ENCODE measurements at regions not wholly inside any gene's neighbourhood (a gene's known extent, or its start where the extent isn't known, plus 50 kb on each side); places are given as distances from the start of the nearest gene placed in this dataset.

DNA sequence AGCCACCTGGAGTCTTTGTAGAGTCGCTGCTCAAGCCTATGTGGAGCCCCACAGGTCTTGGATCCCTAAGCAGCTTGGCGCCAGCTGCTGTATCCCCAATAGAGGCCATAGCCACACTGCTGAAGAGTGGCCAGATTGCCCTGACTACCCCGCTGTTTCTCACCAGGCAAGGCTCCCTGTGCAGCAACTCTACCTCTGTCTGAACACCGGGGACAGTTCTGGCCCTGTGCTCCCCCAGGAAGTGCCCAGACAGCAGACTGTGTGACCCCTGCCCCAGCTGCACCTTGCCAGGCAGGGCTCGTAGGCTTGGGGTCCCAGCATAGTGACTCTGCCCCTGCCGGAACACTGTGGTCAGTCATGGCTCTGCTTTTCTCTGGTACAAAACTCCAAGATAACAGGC, 53.5 kb upstream of the GALNT13 start:
- TF ChIP-seq RARB (CRISPR knock-in tag; IDR thresholded peaks at IDR 0.05): no peak
- TF ChIP-seq PPARA (CRISPR knock-in tag; IDR thresholded peaks at IDR 0.05; ENCODE audit: borderline replicate concordance): no peak
- no peak for TF ChIP-seq GLIS3 (CRISPR knock-in tag; IDR thresholded peaks at IDR 0.05)
- TF ChIP-seq OSR1 (CRISPR knock-in tag; IDR thresholded peaks at IDR 0.05): no peak
- TF ChIP-seq ZNF565 (CRISPR knock-in tag; conservative IDR thresholded peaks at IDR 0.05; ENCODE audit: low read depth): no peak
- TF ChIP-seq TCF4 (CRISPR knock-in tag; IDR thresholded peaks at IDR 0.05; ENCODE audit: borderline replicate concordance): no peak
- no peak for TF ChIP-seq BACH2 (CRISPR knock-in tag; IDR thresholded peaks at IDR 0.05; ENCODE audit: borderline replicate concordance)
- no peak for TF ChIP-seq ESRRG (CRISPR knock-in tag; IDR thresholded peaks at IDR 0.05)
- no peak for TF ChIP-seq CSRNP3 (CRISPR knock-in tag; IDR thresholded peaks at IDR 0.05)
- no peak for TF ChIP-seq ARNTL (CRISPR knock-in tag; IDR thresholded peaks at IDR 0.05; ENCODE audit: borderline replicate concordance, low read depth)
- no peak for TF ChIP-seq CSDC2 (CRISPR knock-in tag; IDR thresholded peaks at IDR 0.05)
- no peak for TF ChIP-seq SNAI2 (CRISPR knock-in tag; IDR thresholded peaks at IDR 0.05)
- no peak for TF ChIP-seq TOX (CRISPR knock-in tag; IDR thresholded peaks at IDR 0.05; ENCODE audit: borderline replicate concordance)
- TF ChIP-seq ZNF70 (CRISPR knock-in tag; IDR thresholded peaks at IDR 0.05): no peak

Data from SK-N-SH treated with all-trans-retinoic acid at 6 μM for 48 hours (cell line).